OCI-LY1 (cell line): ENCODE measurements at regions not wholly inside any gene's neighbourhood (a gene's known extent, or its start where the extent isn't known, plus 50 kb on each side); places are given as distances from the start of the nearest gene placed in this dataset.
"Not testable (repeated sequence)": the region's sequence is repeated elsewhere in the genome, so short reads cannot be mapped to it uniquely, and the experiment has no call there.

Experiments
- H2AFZ ChIP-seq: fragments of 200-600 bp; sonication (generic), shearing (Covaris generic); 2 replicates; pipeline ENCODE4 v1.6.0; 2014; ENCODE audit warnings: antibody characterized with exemption, mild to moderate bottlenecking, low read length
- H3F3A ChIP-seq: fragments of 200-600 bp; sonication (generic), shearing (Covaris generic); 2 replicates; pipeline ENCODE4 v1.6.0; 2014; ENCODE audit warnings: mild to moderate bottlenecking, antibody characterized with exemption, low read length, moderate library complexity; ENCODE audit not compliant: insufficient read depth
- H3K27ac ChIP-seq: fragments of 200-600 bp; sonication (generic); 2 replicates; pipeline ENCODE4 v1.5.1; 2014; ENCODE audit warnings: low read length, mixed run types, mild to moderate bottlenecking, low read depth; ENCODE audit not compliant: poor library complexity, severe bottlenecking
- H3K27me3 ChIP-seq: fragments of 200-600 bp; sonication (generic); 2 replicates; pipeline ENCODE4 v1.6.0; 2014; ENCODE audit warnings: antibody characterized with exemption, mild to moderate bottlenecking, low read length, moderate library complexity; ENCODE audit not compliant: insufficient read depth
- H3K36me3 ChIP-seq: fragments of 200-600 bp; sonication (generic); 2 replicates; pipeline ENCODE4 v1.6.1; 2014; ENCODE audit warnings: mild to moderate bottlenecking, antibody characterized with exemption, low read length, moderate library complexity, mixed read lengths; ENCODE audit not compliant: insufficient read depth
- H3K4me1 ChIP-seq: fragments of 200-600 bp; sonication (generic); 2 replicates; pipeline ENCODE4 v1.5.1; 2014; ENCODE audit warnings: mild to moderate bottlenecking, low read length, moderate library complexity; ENCODE audit not compliant: insufficient read depth, severe bottlenecking
- H3K4me2 ChIP-seq: fragments of 200-600 bp; sonication (generic), shearing (Covaris generic); 2 replicates; pipeline ENCODE4 v1.6.1; 2014; ENCODE audit warnings: low read length
- H3K4me3 ChIP-seq: fragments of 200-600 bp; sonication (generic); 2 replicates; pipeline ENCODE4 v1.5.1; 2014; ENCODE audit warnings: low read length, low read depth, mild to moderate bottlenecking, mixed read lengths; ENCODE audit not compliant: poor library complexity, severe bottlenecking
- H3K79me2 ChIP-seq: fragments of 200-600 bp; shearing (Covaris generic); 2 replicates; pipeline ENCODE4 v1.6.1; 2016; ENCODE audit warnings: mixed run types, low read length, mixed read lengths; ENCODE audit not compliant: insufficient read depth
- H3K9ac ChIP-seq: fragments of 200-600 bp; sonication (generic), shearing (Covaris generic); 2 replicates; pipeline ENCODE4 v1.6.1; 2014; ENCODE audit warnings: mild to moderate bottlenecking, low read length, mixed read lengths
- H3K9me2 ChIP-seq: fragments of 200-600 bp; sonication (generic), shearing (Covaris generic); 2 replicates; pipeline ENCODE4 v1.6.1; 2014; ENCODE audit warnings: low read depth, mild to moderate bottlenecking, low read length, mixed read lengths
- H3K9me3 ChIP-seq: fragments of 200-600 bp; shearing (Covaris generic); 2 replicates; pipeline ENCODE4 v1.6.1; 2014; ENCODE audit warnings: low read length, mixed read lengths
- H4K20me1 ChIP-seq: fragments of 200-600 bp; sonication (generic), shearing (Covaris generic); 2 replicates; pipeline ENCODE4 v1.6.0; 2016; ENCODE audit warnings: mild to moderate bottlenecking, low read length; ENCODE audit not compliant: insufficient read depth
- CTCF ChIP-seq: fragments of 200-600 bp; sonication (generic), shearing (Covaris generic); IDR thresholded peaks from 2 replicates; pipeline ENCODE4 v1.5.1; 2017; ENCODE audit warnings: mild to moderate bottlenecking, antibody characterized with exemption, low read length, moderate library complexity, mixed read lengths
- EZH2 ChIP-seq: fragments of 200-600 bp; sonication (generic), shearing (Covaris generic); IDR thresholded peaks from 2 replicates; pipeline ENCODE4 v1.8.0; 2017; ENCODE audit warnings: borderline replicate concordance, mixed run types, mild to moderate bottlenecking, antibody characterized with exemption, low read length, moderate library complexity, mixed read lengths

GRCh38 chr18:70693246-70693645 lies 404.4 kb downstream of the SOCS6 start:
- Histone ChIP-seq H3K27me3 (no peaks in the 10 kb centered on the region), H3K36me3 (no peaks in the 10 kb centered on the region; the same call in 1 of the 2 replicates), H2AFZ (peak overlapping the region; percentile 94), H3K79me2 (no peaks in the 10 kb centered on the region), H3K4me3 (peak overlapping the region; percentile 8), H3K4me2 (peak overlapping the region; percentile 35; the same call in 1 of the 2 replicates), H3K9me2 (no peaks in the 10 kb centered on the region), H3K9ac (no peak overlapping the region), H3K4me1 (peaks cover 42% of the 10 kb centered on the region), H4K20me1 (no peaks in the 10 kb centered on the region), H3K9me3 (no peaks in the 10 kb centered on the region), H3K27ac (peak overlapping the region; percentile 16), H3F3A (no peaks in the 10 kb centered on the region)
- TF ChIP-seq CTCF (no peak), EZH2 (no peak)

- H3F3A ChIP-seq, H3K79me2 ChIP-seq, H3K9me3 ChIP-seq, H3K27ac ChIP-seq, H2AFZ ChIP-seq, H3K9ac ChIP-seq, H4K20me1 ChIP-seq, H3K27me3 ChIP-seq, H3K4me3 ChIP-seq, H3K4me2 ChIP-seq, H3K9me2 ChIP-seq, H3K36me3 ChIP-seq: not testable (repeated sequence)
- peaks cover 51% of the 10 kb centered on the region for H3K4me1 ChIP-seq
Measured at GRCh38 chr18:70689765-70690164, 400.9 kb downstream of the SOCS6 start.

DNA sequence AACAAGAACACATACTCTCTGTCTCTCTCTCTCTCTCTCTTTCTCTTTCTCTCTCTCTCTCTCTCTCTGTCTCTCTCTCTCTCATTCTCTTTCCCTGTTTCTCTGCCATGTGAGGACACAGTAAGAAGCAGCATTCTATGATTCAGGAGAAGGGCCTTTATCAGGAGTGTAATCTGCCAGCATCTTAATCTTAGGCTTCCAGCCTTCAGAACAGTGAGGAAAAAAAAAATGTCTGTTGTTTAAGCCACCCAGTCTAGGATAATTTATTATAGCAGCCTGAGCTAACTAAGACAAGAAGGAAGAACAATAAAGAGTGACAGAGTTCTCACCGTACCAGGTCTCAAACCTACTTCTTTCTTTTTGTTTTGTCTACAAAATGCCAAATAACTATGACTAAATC lies 399.4 kb downstream of the SOCS6 start:
- H3F3A ChIP-seq, result no peaks in the 10 kb centered on the region
- H3K9me2 ChIP-seq, result no peaks in the 10 kb centered on the region
- H3K27me3 ChIP-seq, result no peaks in the 10 kb centered on the region
- no peak overlapping the region for H3K9ac ChIP-seq
- no peaks in the 10 kb centered on the region for H4K20me1 ChIP-seq
- H3K27ac ChIP-seq, result peak overlapping the region; percentile 9
- peaks cover 3% of the 10 kb centered on the region; the same call in 1 of the 2 replicates for H3K9me3 ChIP-seq
- peaks cover 45% of the 10 kb centered on the region for H3K4me1 ChIP-seq
- no peak overlapping the region for H2AFZ ChIP-seq
- H3K4me3 ChIP-seq, result no peak overlapping the region
- H3K4me2 ChIP-seq, result no peak overlapping the region
- no peaks in the 10 kb centered on the region for H3K79me2 ChIP-seq
- 0 out of 2 replicates have a peak, but pooled peaks cover under 1% of the 10 kb centered on the region for H3K36me3 ChIP-seq
- no peak for TF ChIP-seq CTCF
- no peak for TF ChIP-seq EZH2

- H3K4me3 ChIP-seq, result no peak overlapping the region
- no peaks in the 10 kb centered on the region for H3F3A ChIP-seq
- H3K4me1 ChIP-seq, result peaks cover 21% of the 10 kb centered on the region
- no peaks in the 10 kb centered on the region for H3K79me2 ChIP-seq
- H3K27me3 ChIP-seq, result no peaks in the 10 kb centered on the region
- no peaks in the 10 kb centered on the region for H4K20me1 ChIP-seq
- peaks cover 4% of the 10 kb centered on the region; the same call in 1 of the 2 replicates for H3K36me3 ChIP-seq
- TF ChIP-seq EZH2, result no peak
- no peak for TF ChIP-seq CTCF
- no peak overlapping the region for H3K9ac ChIP-seq
- no peak overlapping the region for H2AFZ ChIP-seq
- H3K27ac ChIP-seq, result no peak overlapping the region
- no peak overlapping the region for H3K4me2 ChIP-seq
- H3K9me2 ChIP-seq, result no peaks in the 10 kb centered on the region
- H3K9me3 ChIP-seq, result peaks cover 3% of the 10 kb centered on the region; the same call in 1 of the 2 replicates
Measured at GRCh38 chr18:70684821-70685220, 396.0 kb downstream of the SOCS6 start.
